Endothelial cell of umbilical vein (primary cell): ENCODE measurements at regions not wholly inside any gene's neighbourhood (a gene's known extent, or its start where the extent isn't known, plus 50 kb on each side); places are given as distances from the start of the nearest gene placed in this dataset.

Source experiments
- BruUV-seq: library from RNA; stranded (reverse); fragments of 400-500 nt; replicated peaks from 2 replicates; lab custom pipeline; 2021; lab: Mats Ljungman, UMichigan
- CTCF ChIA-PET: fragments of 300-600, 350-600 bp; sonication (Branson Sonifier 250); formaldehyde crosslinking; loops from one replicate; lab custom pipeline; 2021; ENCODE audit warnings: antibody characterized with exemption, inconsistent platforms; lab: Charles Lee
- POLR2A ChIA-PET: fragments of 300-600, 350-600 bp; sonication (Branson Sonifier 250); formaldehyde crosslinking; loops from one replicate; lab custom pipeline; 2021; ENCODE audit warnings: antibody characterized with exemption, inconsistent platforms; lab: Charles Lee
- DNase-seq: peaks from one replicate; pipeline ENCODE4 v3.0.0-alpha.2; 2011; ENCODE audit warnings: low read depth, low spot score
- FAIRE-seq: peaks from 2 replicates; lab custom pipeline; 2011; peaks lifted over from hg19 to GRCh38; lab: Jason Lieb, UNC
- H2AFZ ChIP-seq: 2 replicates; pipeline ENCODE4 v1.6.0; 2012; ENCODE audit warnings: low read depth, low read length, control low read depth, inconsistent platforms
- H3K27ac ChIP-seq: 2 replicates; pipeline ENCODE4 v1.5.1; 2011; ENCODE audit warnings: low read depth, mild to moderate bottlenecking, control low read depth, low read length, moderate library complexity; ENCODE audit not compliant: insufficient read depth
- H3K27me3 ChIP-seq, 2 experiments: 2 replicates each; pipeline versions ENCODE4 v1.6.0 to v1.6.1; 2011; ENCODE audit warnings: low read length in 2 of 2, mixed read lengths in 1 of 2; ENCODE audit not compliant: control insufficient read depth in 2 of 2, insufficient read depth in 2 of 2
- H3K36me3 ChIP-seq, 2 experiments: 2 replicates in 1 of 2; 3 replicates in 1 of 2; pipeline ENCODE4 v1.5.1; 2011; ENCODE audit warnings: low read length in 2 of 2, mild to moderate bottlenecking in 1 of 2, moderate library complexity in 1 of 2; ENCODE audit not compliant: control insufficient read depth in 2 of 2, insufficient read depth in 2 of 2; ENCODE audit errors: extremely low read depth in 1 of 2
- H3K4me1 ChIP-seq: 3 replicates; pipeline ENCODE4 v1.5.1; 2011; ENCODE audit warnings: mild to moderate bottlenecking, low read length; ENCODE audit not compliant: control insufficient read depth, insufficient read depth; ENCODE audit errors: extremely low read depth
- H3K4me2 ChIP-seq: 2 replicates; pipeline ENCODE4 v1.6.1; 2011; ENCODE audit warnings: low read length, control low read depth, mixed read lengths; ENCODE audit not compliant: insufficient read depth
- H3K4me3 ChIP-seq, 3 experiments: fragments of 200-600 bp in 1 of 3; sonication (generic), shearing (Covaris generic) in 1 of 3; replicated peaks in 1 of 3; 2 replicates each; pipeline ENCODE4 v1.5.1; 2011 to 2016; ENCODE audit warnings: control low read depth in 3 of 3, low read length in 3 of 3, mild to moderate bottlenecking in 2 of 3, inconsistent platforms in 1 of 3, low read depth in 1 of 3, moderate library complexity in 1 of 3; ENCODE audit not compliant: insufficient read depth in 1 of 3
- H3K79me2 ChIP-seq: 2 replicates; pipeline ENCODE4 v1.6.0; 2012; ENCODE audit warnings: low read length, inconsistent platforms; ENCODE audit not compliant: control insufficient read depth, insufficient read depth
- H3K9ac ChIP-seq: replicated peaks from 2 replicates; pipeline ENCODE3; 2011; ENCODE audit warnings: low read length, control low read depth; ENCODE audit not compliant: insufficient read depth; ENCODE audit errors: extremely low read depth
- H3K9me1 ChIP-seq: replicated peaks from 3 replicates; pipeline ENCODE4 v1.6.0; 2011; ENCODE audit warnings: mild to moderate bottlenecking, low read length; ENCODE audit not compliant: control insufficient read depth, insufficient read depth; ENCODE audit errors: extremely low read depth
- H3K9me3 ChIP-seq: replicated peaks from 2 replicates; pipeline ENCODE4 v1.5.1; 2012; ENCODE audit warnings: low read length, inconsistent platforms; ENCODE audit not compliant: control insufficient read depth, insufficient read depth
- H4K20me1 ChIP-seq: replicated peaks from 2 replicates; pipeline ENCODE3; 2011; ENCODE audit warnings: mild to moderate bottlenecking, low read length; ENCODE audit not compliant: control insufficient read depth, insufficient read depth; ENCODE audit errors: extremely low read depth
- CTCF ChIP-seq, 2 donors: IDR thresholded peaks; 1 replicate in 1 of 2; 2 replicates in 1 of 2; pipeline ENCODE4 v1.5.1; 2011; ENCODE audit warnings: low read length in 2 of 2, mild to moderate bottlenecking in 2 of 2, moderate library complexity in 2 of 2, control low read depth in 1 of 2, inconsistent platforms in 1 of 2, low read depth in 1 of 2; ENCODE audit not compliant: insufficient read depth in 1 of 2; ENCODE audit errors: extremely low read depth in 1 of 2
- EZH2 ChIP-seq: IDR thresholded peaks from 2 replicates; pipeline ENCODE4 v1.6.1; 2012; ENCODE audit warnings: borderline replicate concordance, low read depth, mild to moderate bottlenecking, moderate library complexity, low read length, inconsistent platforms; ENCODE audit not compliant: severe bottlenecking
- FOS ChIP-seq: IDR thresholded peaks from 2 replicates; pipeline ENCODE4 v1.6.1; 2011; ENCODE audit warnings: mild to moderate bottlenecking, low read length, moderate library complexity, borderline replicate concordance; ENCODE audit not compliant: insufficient read depth
- GATA2 ChIP-seq: IDR thresholded peaks from 2 replicates; pipeline ENCODE4 v1.7.0; 2011; ENCODE audit warnings: low read depth, mild to moderate bottlenecking, moderate library complexity, mixed read lengths, low read length; ENCODE audit not compliant: insufficient read length, insufficient read depth
- JUN ChIP-seq: IDR thresholded peaks from 2 replicates; pipeline ENCODE4 v1.6.1; 2011; ENCODE audit warnings: borderline replicate concordance, low read depth; ENCODE audit not compliant: insufficient read length, insufficient read depth
- MAX ChIP-seq: IDR thresholded peaks from 2 replicates; pipeline ENCODE4 v1.6.1; 2011; ENCODE audit not compliant: insufficient read depth, insufficient read length
- MYC ChIP-seq: IDR thresholded peaks from one replicate; pipeline ENCODE4 v1.6.1; 2011; ENCODE audit warnings: mild to moderate bottlenecking, low read depth, low read length
- POLR2A ChIP-seq: IDR thresholded peaks from 2 replicates; pipeline ENCODE4 v1.6.1; 2012; ENCODE audit warnings: low read depth, mild to moderate bottlenecking, control low read depth, low read length
- POLR2AphosphoS5 ChIP-seq: IDR thresholded peaks from 2 replicates; pipeline ENCODE4 v1.6.1; 2012; ENCODE audit warnings: low read depth, mild to moderate bottlenecking, control low read depth, low read length, moderate library complexity; ENCODE audit not compliant: insufficient read depth
- dilution Hi-C: fragments of 300-500 bp; cut with MboI; formaldehyde crosslinking; loops from one replicate; pipeline ENCODE4 v1.15.0; 2019; ENCODE audit warnings: low sequenced_read_pairs; ENCODE audit not compliant: extremely low pct_ligation_motif_present
- intact Hi-C: fragments of 100-400 bp; cut with micrococcal nuclease; formaldehyde crosslinking; loops from one replicate; pipeline ENCODE4 v1.10.0; 2022

- Histone ChIP-seq H3K9me1 (no peaks in the 10 kb centered on the region), H3K4me2 (no peak overlapping the region), H2AFZ (no peak overlapping the region), H3K9ac (no peak overlapping the region), H3K36me3 (no peaks in the 10 kb centered on the region), H3K79me2 (no peaks in the 10 kb centered on the region), H3K27me3 (no peaks in the 10 kb centered on the region), H3K4me1 (no peaks in the 10 kb centered on the region), H3K27ac (no peak overlapping the region), H3K4me3 (no peak overlapping the region), H3K9me3 (no peaks in the 10 kb centered on the region), H4K20me1 (no peaks in the 10 kb centered on the region)
- dilution Hi-C loops = no loop called here
- TF ChIP-seq POLR2A (no peak), JUN (no peak), POLR2AphosphoS5 (no peak), CTCF (IDR thresholded peaks at IDR 0.05; ENCODE audit: extremely low read depth in 1 of 2, insufficient read depth in 1 of 2, low read depth in 1 of 2, low read length in 2 of 2) (no peak), MYC (no peak), MAX (no peak), FOS (no peak), GATA2 (no peak), EZH2 (no peak)
- ChIA-PET CTCF (interaction anchor here (0.6 kb wide), 1 partner anchor 21 kb away, joined by 3 read pairs; no protein-coding TSS in a partner anchor), POLR2A (no interaction called here)
- intact Hi-C loops = no loop called here
- BruUV-seq = no TSS peak
- FAIRE-seq (no peak), DNase-seq (no peak)
Measured at GRCh38 chr10:7491949-7492659, 81.3 kb upstream of the SFMBT2 start.
